ENCODE measurements at regions not wholly inside any gene's neighbourhood (a gene's known extent, or its start where the extent isn't known, plus 50 kb on each side); places are given as distances from the start of the nearest gene placed in this dataset.

GRCh38 chr9:89724659-89725058 is 119.8 kb downstream of the GADD45G start:
- DNase-seq: no peak

- no peak for DNase-seq
These were observed 120.5 kb downstream of the GADD45G start for GRCh38 chr9:89725271-89725670.

GRCh38 chr9:89729954-89730530 is 125.2 kb downstream of the GADD45G start:
- no peak for DNase-seq

GRCh38 chr9:89730715-89731114 is 125.9 kb downstream of the GADD45G start:
- DNase-seq: no peak

- no peak for DNase-seq
These were observed 126.7 kb downstream of the GADD45G start for GRCh38 chr9:89731262-89732182.

- no peak for DNase-seq
These were observed 127.6 kb downstream of the GADD45G start for GRCh38 chr9:89732295-89732938.

GRCh38 chr9:89732939-89733324 is 128.1 kb downstream of the GADD45G start:
- DNase-seq: no peak

- no peak for DNase-seq
These were observed 129.8 kb downstream of the GADD45G start for GRCh38 chr9:89734600-89735041.

GRCh38 chr9:89738137-89738932 is 133.5 kb downstream of the GADD45G start:
- DNase-seq: no peak

- DNase-seq: no peak
These were observed 134.7 kb downstream of the GADD45G start for GRCh38 chr9:89739511-89739910.

GRCh38 chr9:89739916-89740315 is 135.1 kb downstream of the GADD45G start:
- DNase-seq: no peak

- no peak for DNase-seq
These were observed 135.9 kb downstream of the GADD45G start for GRCh38 chr9:89740722-89741121.

- DNase-seq: no peak
These were observed 137.8 kb downstream of the GADD45G start for GRCh38 chr9:89742660-89743059.

GRCh38 chr9:89743216-89743572 is 138.4 kb downstream of the GADD45G start:
- DNase-seq: no peak

GRCh38 chr9:89743573-89744254 is 138.9 kb downstream of the GADD45G start:
- no peak for DNase-seq

GRCh38 chr9:89744255-89744648 is 139.4 kb downstream of the GADD45G start:
- DNase-seq: no peak

- no peak for DNase-seq
These were observed 139.9 kb downstream of the GADD45G start for GRCh38 chr9:89744730-89745129.

- no peak for DNase-seq
These were observed 141.0 kb downstream of the GADD45G start for GRCh38 chr9:89745601-89746376.

- no peak for DNase-seq
These were observed 141.7 kb downstream of the GADD45G start for GRCh38 chr9:89746385-89747116.

GRCh38 chr9:89747596-89747995 is 142.8 kb downstream of the GADD45G start:
- DNase-seq: no peak

Data from Kasumi-1 (cell line).